Natural killer cell (primary cell): ENCODE measurements at regions not wholly inside any gene's neighbourhood (a gene's known extent, or its start where the extent isn't known, plus 50 kb on each side); places are given as distances from the start of the nearest gene placed in this dataset.

Experiments used
- ATAC-seq, 3 donors: fragments of 150-1000 bp in 2 of 3; fragments of 200-7000 bp in 1 of 3; cut with Tn5 transposase; 1 replicate in 1 of 3; 2 replicates in 2 of 3; pipeline ENCODE4 v1.10.0; 2021; ENCODE audit warnings: mild to moderate bottlenecking in 2 of 3, moderate library complexity in 2 of 3
- DNase-seq, 2 donors: peaks; one replicate each; pipeline versions ENCODE4 v3.0.0 to v3.0.0-alpha.2; 2013 to 2021; ENCODE audit warnings: mixed read lengths in 1 of 2
- H3K27ac ChIP-seq: one replicate; pipeline ENCODE4 v1.5.1; 2013; ENCODE audit warnings: mild to moderate bottlenecking, low read length
- H3K27me3 ChIP-seq: one replicate; pipeline ENCODE4 v1.6.1; 2013; ENCODE audit warnings: low read length; ENCODE audit not compliant: control insufficient read depth, insufficient read depth
- H3K36me3 ChIP-seq: one replicate; pipeline ENCODE4 v1.6.1; 2013; ENCODE audit warnings: low read length; ENCODE audit not compliant: control insufficient read depth, insufficient read depth
- H3K4me1 ChIP-seq: one replicate; pipeline ENCODE4 v1.6.1; 2013; ENCODE audit warnings: low read length; ENCODE audit not compliant: control insufficient read depth, insufficient read depth
- H3K4me3 ChIP-seq: one replicate; pipeline ENCODE4 v1.5.1; 2013; ENCODE audit warnings: low read length
- H3K9me3 ChIP-seq: one replicate; pipeline ENCODE4 v1.6.1; 2013; ENCODE audit warnings: low read length; ENCODE audit not compliant: control insufficient read depth, insufficient read depth
- H3K27ac Mint-ChIP-seq, 2 donors: one replicate each; pipeline ENCODE4 v1.8.0; 2022; ENCODE audit warnings: mild to moderate bottlenecking in 2 of 2, mixed read lengths in 2 of 2, moderate library complexity in 1 of 2
- H3K27me3 Mint-ChIP-seq, 2 donors: one replicate each; pipeline ENCODE4 v1.8.0; 2022; ENCODE audit warnings: low read depth in 2 of 2, mixed read lengths in 2 of 2
- H3K36me3 Mint-ChIP-seq: one replicate; pipeline ENCODE4 v1.8.0; 2022; ENCODE audit warnings: mixed read lengths
- H3K4me1 Mint-ChIP-seq, 2 donors: one replicate each; pipeline ENCODE4 v1.8.0; 2022; ENCODE audit warnings: mixed read lengths in 2 of 2
- H3K4me3 Mint-ChIP-seq: one replicate; pipeline ENCODE4 v1.8.0; 2022; ENCODE audit warnings: mild to moderate bottlenecking, moderate library complexity, mixed read lengths
- H3K9me3 Mint-ChIP-seq, 2 donors: one replicate each; pipeline ENCODE4 v1.8.0; 2022; ENCODE audit warnings: mixed read lengths in 2 of 2
- WGBS: methylation state at CpG from one replicate; pipeline ENCODE4 v1.1.7; 2013; ENCODE audit warnings: missing lambda C conversion rate; ENCODE audit not compliant: insufficient coverage; 5-methylcytosine and 5-hydroxymethylcytosine counted together
- intact Hi-C: fragments of 100-400 bp; cut with micrococcal nuclease; formaldehyde crosslinking; loops from one replicate; pipeline ENCODE4 v1.14.2; 2022
- TF ChIP-seq, protein P1 (sequence below): fragments of 200-600 bp; IDR thresholded peaks from one replicate; pipeline ENCODE4 v1.8.0; 2022; ENCODE audit warnings: antibody characterized with exemption

DNA sequence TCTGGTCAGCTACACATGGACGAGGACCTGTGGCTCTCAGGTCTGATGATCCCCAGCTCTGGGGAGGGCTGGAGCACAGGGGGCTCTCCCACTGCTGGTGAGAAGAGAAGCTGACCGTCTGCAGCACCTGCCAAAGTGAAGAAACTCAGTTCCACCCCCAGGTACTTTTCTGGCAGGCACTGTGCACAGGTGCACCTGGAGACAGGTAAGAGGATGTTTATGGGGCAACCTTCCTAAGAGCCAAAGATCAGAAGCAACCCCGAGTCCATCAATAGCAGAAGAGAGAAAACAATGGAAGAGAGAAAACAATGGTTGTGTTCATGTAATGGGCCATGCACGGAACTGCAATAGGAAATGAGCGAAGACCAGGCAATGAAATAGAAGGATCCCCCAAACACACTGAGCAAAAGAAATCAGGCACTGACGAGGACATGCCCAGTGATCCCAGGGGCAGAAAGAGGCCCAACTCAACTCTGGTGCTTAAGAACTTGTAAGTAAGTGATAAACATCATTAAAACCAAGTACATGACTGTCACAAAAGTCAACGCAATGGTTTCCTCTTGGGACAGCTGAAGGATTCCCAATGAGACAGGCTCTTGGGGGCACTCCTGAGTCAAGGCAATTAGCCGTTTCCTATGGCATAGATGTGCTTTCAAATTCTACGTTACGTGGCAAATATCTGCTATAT lies 95.0 kb upstream of the ALDH1A3 start:
- Mint-ChIP-seq H3K36me3 (no peaks in the 10 kb centered on the region), H3K27ac (no peak overlapping the region), H3K4me3 (no peak overlapping the region), H3K4me1 (no peaks in the 10 kb centered on the region), H3K27me3 (peaks cover 0 to 4% of the 10 kb centered on the region in 2 donors), H3K9me3 (no peaks in the 10 kb centered on the region)
- no peaks in the 10 kb centered on the region for H3K27me3 ChIP-seq
- H3K9me3 ChIP-seq = no peaks in the 10 kb centered on the region
- no peaks in the 10 kb centered on the region for H3K36me3 ChIP-seq
- TF ChIP-seq, protein P1, sequence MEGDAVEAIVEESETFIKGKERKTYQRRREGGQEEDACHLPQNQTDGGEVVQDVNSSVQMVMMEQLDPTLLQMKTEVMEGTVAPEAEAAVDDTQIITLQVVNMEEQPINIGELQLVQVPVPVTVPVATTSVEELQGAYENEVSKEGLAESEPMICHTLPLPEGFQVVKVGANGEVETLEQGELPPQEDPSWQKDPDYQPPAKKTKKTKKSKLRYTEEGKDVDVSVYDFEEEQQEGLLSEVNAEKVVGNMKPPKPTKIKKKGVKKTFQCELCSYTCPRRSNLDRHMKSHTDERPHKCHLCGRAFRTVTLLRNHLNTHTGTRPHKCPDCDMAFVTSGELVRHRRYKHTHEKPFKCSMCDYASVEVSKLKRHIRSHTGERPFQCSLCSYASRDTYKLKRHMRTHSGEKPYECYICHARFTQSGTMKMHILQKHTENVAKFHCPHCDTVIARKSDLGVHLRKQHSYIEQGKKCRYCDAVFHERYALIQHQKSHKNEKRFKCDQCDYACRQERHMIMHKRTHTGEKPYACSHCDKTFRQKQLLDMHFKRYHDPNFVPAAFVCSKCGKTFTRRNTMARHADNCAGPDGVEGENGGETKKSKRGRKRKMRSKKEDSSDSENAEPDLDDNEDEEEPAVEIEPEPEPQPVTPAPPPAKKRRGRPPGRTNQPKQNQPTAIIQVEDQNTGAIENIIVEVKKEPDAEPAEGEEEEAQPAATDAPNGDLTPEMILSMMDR = no peak
- no peak for DNase-seq
- ATAC-seq = no peak
- H3K4me1 ChIP-seq = no peaks in the 10 kb centered on the region
- no peak overlapping the region for H3K4me3 ChIP-seq
- 79% methylated on average over 8 of the region's 10 CpGs for WGBS
- H3K27ac ChIP-seq = no peak overlapping the region
- intact Hi-C loops = no loop called here

DNA sequence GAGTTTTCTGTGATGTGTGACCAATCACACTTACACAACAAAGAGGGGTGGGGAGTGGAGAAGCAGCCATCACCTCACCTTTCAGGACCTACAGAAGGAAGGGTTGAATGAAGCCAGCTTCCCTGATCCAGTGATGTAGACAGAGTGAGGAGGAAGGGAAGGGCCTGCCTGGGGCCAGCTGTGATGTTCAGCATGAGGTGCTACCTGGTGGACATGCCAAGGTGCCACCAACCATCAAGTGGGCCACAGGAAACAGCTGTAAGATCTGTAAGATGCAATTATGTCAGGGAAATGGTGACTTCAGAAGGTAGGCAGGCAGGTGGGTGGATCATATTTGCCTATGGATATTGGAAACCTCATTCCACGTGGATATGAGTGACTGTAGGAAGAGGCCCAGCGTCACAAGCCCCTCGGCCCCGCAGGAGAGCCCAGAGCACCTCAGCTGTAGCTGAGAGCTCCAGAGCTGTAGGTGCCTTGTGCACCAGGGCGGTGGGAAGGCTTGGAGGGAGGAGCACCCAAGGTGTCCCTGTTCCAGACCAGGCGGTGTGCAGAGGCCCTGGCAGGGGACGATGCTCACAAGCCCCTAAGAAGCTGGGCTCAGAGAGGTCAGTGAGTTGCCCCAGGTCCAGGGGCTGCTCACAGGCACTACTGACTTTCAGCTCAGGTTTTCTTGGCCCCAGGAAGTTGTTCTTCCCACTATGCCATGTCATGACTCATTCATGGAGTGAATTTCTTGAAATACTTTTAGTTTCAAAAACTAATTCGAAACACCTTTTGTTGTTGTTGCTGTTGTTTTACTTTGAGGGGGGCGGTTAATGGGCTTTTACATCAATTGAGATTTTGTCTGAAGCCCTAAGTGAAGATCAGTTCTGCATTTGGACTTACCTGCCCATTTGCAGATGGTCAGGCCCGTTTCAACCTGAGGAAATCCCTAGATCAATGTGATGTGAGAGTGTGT lies 94.2 kb upstream of the ALDH1A3 start:
- ATAC-seq (no peak), DNase-seq (no peak)
- no peak overlapping the region for H3K4me3 ChIP-seq
- Mint-ChIP-seq H3K4me1 (no peaks in the 10 kb centered on the region), H3K27me3 (peaks cover 0 to 2% of the 10 kb centered on the region in 2 donors), H3K27ac (no peak overlapping the region), H3K9me3 (no peaks in the 10 kb centered on the region), H3K4me3 (no peak overlapping the region), H3K36me3 (no peaks in the 10 kb centered on the region)
- H3K36me3 ChIP-seq = no peaks in the 10 kb centered on the region
- TF ChIP-seq, protein P1 = no peak
- H3K9me3 ChIP-seq = no peaks in the 10 kb centered on the region
- 86% methylated on average over 10 of the region's 10 CpGs for WGBS
- no peaks in the 10 kb centered on the region for H3K4me1 ChIP-seq
- intact Hi-C loops = no loop called here
- no peaks in the 10 kb centered on the region for H3K27me3 ChIP-seq
- no peak overlapping the region for H3K27ac ChIP-seq

DNA sequence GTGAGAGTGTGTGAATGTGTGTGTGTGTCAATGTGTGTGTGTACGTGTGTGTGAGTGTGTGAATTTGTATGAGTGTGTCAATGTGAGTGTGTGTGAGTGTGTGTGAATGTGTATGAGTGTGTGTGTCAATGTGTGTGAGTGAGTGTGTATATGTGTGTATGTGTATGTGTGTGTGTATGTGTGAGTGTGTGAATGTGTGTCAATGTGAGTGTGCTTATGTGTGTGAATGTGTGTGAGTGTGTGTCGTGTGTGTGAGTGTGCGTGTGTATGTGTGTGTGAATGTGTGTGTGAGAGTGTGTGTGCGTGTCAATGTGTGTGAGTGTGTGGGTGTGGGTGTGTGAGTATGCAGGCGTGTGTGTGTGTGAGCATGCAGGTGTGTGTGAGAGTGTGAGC lies 93.5 kb upstream of the ALDH1A3 start:
- H3K4me1 ChIP-seq = no peaks in the 10 kb centered on the region
- no peak overlapping the region for H3K27ac Mint-ChIP-seq
- H3K9me3 ChIP-seq = no peaks in the 10 kb centered on the region
- peaks cover 0 to 6% of the 10 kb centered on the region in 2 donors for H3K27me3 Mint-ChIP-seq
- H3K27me3 ChIP-seq = no peaks in the 10 kb centered on the region
- H3K4me1 Mint-ChIP-seq = no peaks in the 10 kb centered on the region
- ATAC-seq (peak in 1 of 3 donors; percentile 33), DNase-seq (no peak)
- no peak overlapping the region for H3K4me3 ChIP-seq
- TF ChIP-seq, protein P1 = no peak
- no peaks in the 10 kb centered on the region for H3K36me3 Mint-ChIP-seq
- no peaks in the 10 kb centered on the region for H3K9me3 Mint-ChIP-seq
- no peak overlapping the region for H3K4me3 Mint-ChIP-seq
- no peaks in the 10 kb centered on the region for H3K36me3 ChIP-seq
- WGBS = 79% methylated on average over 5 of the region's 5 CpGs
- no peak overlapping the region for H3K27ac ChIP-seq
- intact Hi-C loops = no loop called here
